ENCODE measurements at regions not wholly inside any gene's neighbourhood (a gene's known extent, or its start where the extent isn't known, plus 50 kb on each side); places are given as distances from the start of the nearest gene placed in this dataset.

- DNase-seq (ENCODE audit: low read depth in 2 of 2), result no peak
Observed at GRCh38 chr9:38227656-38228055, 158.6 kb upstream of the SHB start.

- DNase-seq (ENCODE audit: low read depth in 2 of 2), result peak in 1 of 2 donors; percentile 35
Observed at GRCh38 chr9:38227061-38227540, 158.1 kb upstream of the SHB start.

DNA sequence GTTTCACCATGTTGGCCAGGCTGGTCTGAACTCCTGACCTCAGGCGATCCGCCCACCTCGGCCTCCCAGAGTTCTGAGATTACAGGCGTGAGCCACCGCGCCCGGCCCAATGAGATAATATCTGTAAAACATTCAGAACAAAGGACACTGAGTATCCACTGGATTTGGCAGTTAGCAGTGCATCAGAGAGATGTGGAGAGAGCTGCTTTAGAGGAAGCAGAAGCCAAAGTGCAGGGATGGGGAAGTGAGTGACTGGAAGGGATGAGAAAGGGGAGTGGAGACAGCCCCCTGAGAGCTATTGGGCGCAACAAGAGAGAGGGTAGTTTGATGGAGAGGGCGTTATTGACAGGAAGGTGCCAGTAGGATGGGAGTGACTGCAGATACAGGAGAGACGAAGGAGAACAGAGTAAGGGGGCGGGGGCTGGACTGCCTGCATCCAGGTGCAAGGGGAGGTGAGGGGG lies 157.5 kb upstream of the SHB start:
- DNase-seq (ENCODE audit: low read depth in 2 of 2), result no peak

- no peak for DNase-seq (ENCODE audit: low read depth in 2 of 2)
Observed at GRCh38 chr9:38224941-38225340, 155.9 kb upstream of the SHB start.

DNA sequence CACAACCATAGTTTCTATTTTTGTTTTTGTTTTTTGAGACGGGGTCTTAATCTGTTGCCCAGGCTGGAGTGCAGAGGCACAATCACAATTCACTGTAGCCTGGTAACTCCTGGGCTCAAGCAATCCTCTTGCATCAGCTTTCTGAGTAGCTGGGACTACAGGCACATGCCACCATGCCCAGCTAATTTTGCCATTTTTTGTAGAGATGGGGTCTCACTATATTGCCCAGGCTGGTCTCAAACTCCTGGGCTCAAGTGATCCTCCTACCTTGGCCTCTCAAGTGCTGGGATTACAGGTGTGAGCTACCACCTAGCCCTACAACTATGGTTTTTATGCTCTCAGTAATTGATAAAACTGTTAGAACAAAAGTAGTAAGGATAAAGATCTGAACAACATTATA lies 147.5 kb upstream of the SHB start:
- DNase-seq (ENCODE audit: low read depth in 2 of 2), result no peak

DNA sequence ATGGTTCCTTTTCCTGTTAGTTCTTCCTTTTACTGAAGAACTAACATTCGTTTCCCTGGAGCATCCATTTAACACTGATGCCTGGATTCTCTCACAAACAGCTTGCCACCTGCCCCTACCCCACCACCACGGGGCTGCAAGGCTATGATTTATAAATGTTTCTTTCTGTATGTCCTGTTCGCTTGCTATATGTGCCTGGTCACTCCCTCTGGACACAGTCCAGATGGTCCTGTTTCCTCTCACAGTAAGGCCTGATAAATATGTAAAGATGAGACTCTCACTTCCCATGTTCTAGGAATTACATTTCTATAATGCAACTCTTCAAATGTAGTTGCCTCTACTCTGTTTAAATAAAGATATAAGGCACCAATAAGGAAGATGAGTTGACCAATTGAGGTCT lies 146.4 kb upstream of the SHB start:
- DNase-seq (ENCODE audit: low read depth in 2 of 2), result no peak

DNA sequence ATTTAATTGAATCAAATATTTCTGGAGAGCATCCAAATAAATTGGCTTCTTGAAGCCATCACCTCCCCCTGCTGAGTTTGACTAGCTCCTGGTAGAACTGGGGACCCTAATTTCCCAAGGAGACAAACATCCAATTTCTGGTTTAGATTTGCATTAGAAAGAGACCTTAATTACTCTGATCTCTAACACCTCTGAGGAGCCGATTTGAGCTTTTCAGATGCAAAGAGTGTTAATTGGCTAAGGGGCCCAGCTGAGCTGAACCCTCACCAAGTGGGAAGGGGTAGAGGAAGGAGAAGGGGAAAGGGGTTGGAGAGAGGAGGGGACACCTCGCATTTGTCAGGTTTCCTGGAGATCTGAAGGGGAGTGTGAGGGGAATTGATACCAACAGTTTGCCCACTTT lies 145.4 kb upstream of the SHB start:
- no peak for DNase-seq (ENCODE audit: low read depth in 2 of 2)

GRCh38 chr9:38213631-38214299 lies 144.7 kb upstream of the SHB start:
- DNase-seq (ENCODE audit: low read depth in 2 of 2), result no peak

DNA sequence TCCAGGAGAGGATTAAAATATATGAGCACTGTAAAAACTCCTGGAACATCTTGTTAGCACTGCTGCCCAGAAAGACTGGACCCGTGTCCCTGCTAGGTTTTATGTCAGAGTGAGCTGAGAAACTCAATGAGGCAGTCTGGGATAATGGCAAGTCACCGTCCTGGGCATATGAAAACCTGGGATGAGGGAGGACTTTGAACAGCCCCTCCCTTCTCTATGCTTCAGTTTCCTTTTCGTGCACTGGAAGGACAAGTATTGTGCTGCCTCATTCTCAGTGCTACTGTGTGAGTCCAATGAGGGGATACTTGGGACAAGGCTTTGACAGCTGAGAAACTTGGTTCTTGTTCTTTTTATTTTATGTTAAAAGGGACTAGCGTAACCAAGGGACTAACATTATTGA lies 143.0 kb upstream of the SHB start:
- DNase-seq (ENCODE audit: low read depth in 2 of 2), result no peak

- DNase-seq (ENCODE audit: low read depth in 2 of 2), result no peak
Observed at GRCh38 chr9:38211002-38211401, 142.0 kb upstream of the SHB start.

DNA sequence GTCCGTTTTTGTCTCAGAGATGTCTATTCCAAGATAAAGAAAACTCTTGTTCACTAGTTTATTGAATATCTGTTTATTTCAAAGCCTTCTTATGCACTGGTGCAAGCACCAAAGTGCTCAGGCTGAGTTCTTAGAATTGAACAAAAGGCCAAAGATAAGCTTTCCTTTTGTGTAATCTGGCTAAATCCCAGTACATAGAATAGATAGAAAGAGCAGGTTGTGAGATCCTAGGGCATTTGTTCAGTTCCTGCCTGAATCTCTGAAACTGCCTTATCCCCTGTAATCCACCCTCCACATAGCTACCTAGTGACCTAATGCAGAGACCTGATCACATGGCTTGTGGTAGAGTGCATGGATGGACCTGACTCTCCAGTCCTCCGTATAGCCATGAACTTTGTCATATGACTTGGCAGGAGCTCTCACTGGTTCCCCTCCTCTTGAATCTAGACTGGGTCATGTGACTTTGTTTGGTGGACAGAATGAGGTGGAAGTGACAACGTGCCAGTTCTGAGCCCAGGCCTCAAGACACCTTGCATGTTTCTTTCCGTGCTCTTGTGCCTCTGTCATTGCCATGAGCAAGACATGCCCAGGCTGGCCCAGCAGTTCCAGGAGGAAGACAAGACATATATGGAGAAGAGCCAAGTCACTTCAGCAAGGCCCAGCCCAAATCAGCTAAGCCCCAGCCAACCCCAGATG lies 139.3 kb upstream of the SHB start:
- DNase-seq (ENCODE audit: low read depth in 2 of 2), result no peak

DNA sequence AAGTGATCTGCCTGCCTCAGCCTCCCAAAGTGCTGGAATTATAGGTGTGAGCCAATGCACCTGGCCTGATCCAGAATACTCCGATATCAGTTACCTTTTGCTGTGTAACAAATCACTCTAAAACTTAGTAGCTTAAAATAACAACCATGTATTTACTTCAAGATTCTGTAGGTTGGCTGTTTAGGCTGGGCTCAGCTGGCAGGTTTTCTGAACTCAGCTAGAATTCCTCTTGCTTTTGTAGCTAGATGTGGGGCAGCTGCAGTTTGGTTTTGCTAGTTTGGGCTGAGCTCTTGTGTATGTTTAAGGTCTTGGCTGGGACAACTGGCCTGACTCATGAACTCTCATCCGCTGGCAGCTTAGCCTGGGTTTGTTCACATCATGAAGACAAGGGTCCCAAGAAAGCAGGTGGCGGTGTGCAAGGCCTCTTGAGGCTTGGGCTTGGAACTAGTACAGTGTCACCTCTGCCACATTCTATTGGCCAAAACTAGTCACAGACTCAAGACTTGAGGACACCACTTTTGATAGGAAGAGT lies 138.3 kb upstream of the SHB start:
- DNase-seq (ENCODE audit: low read depth in 2 of 2), result no peak

DNA sequence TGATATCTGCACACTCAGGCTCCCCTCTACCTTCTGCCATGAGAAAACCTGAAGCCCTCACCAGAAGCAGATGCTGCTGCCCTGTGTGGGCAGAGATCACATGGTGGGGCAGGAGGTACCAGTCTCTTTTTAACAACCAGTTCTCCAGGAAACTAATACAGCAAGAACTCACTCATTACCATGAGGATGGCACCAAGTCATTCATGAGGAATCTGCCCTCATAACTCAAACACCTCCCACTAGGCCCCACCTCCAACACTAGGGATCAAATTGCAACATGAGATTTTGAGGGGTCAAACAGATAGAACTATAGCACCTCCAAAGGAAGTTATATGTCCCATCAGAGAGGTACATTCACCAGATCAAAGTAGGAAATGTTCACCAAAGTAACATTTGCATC lies 136.3 kb upstream of the SHB start:
- DNase-seq (ENCODE audit: low read depth in 2 of 2), result no peak

DNA sequence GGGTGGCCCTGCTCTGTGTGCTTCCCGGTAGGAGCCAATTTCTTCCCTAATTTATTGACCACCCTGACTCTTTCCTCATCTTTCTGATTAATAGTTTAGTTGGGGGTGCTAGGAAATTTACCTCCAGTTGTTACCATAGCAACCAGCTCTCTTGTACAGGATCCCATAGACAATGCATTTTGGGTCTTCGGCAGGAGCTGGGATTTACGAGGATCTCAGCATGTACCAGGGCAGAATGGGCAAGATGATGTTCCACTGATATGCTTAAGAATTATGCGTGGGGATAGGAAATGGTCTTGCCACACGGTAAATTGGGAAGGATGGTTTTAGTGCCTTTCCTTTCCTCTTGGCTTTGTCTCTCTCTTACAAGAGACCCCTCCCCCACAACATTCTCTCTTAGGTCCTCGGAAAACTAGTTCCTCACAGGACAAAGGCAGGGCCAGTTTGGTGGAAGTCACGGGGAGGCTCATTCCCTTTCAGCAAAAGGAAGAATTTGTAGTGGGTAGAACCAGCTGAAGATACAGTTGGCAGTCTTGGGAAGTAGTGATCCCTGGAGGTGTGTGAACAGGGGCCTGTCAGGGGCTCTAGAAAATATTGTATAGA lies 133.4 kb upstream of the SHB start:
- DNase-seq (ENCODE audit: low read depth in 2 of 2), result no peak

DNA sequence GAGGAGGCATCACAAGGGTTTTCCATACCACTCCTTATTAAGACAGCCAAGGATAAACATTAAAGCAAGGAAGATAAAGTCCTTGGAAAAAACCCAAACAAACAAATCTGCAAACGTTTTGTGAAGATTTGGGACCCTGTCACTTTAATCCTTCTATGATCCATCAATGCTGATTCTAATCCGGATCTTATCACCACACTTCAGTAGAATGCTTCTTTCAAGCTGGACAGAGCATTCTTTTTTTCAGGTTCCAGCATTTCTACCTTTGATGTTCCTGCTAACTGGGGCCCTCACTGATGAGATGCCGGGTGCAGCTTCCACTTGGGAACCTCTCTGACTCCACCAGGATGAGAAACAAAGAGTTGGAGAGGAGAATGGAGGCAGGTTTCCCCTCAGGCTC lies 132.8 kb upstream of the SHB start:
- DNase-seq (ENCODE audit: low read depth in 2 of 2), result no peak

DNA sequence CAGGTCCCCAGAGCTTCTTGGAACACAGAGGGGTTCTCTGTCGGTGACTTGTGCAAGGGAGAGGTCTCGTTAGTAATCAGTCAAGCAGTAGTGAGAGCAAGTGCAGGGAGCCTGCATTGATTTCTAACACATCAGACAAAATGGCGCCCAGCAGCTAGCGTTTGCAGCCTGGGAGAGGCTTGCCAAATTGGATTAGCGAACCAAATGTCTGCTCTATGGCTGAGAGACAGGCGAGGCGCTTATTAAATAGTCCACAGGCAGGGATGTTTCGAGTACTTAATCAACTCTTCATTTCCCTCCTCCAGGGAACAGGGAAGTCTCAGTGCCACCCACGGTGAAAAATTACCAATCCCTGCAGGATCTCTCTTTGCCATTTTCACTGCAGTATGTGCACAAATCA lies 131.4 kb upstream of the SHB start:
- DNase-seq (ENCODE audit: low read depth in 2 of 2), result no peak

DNA sequence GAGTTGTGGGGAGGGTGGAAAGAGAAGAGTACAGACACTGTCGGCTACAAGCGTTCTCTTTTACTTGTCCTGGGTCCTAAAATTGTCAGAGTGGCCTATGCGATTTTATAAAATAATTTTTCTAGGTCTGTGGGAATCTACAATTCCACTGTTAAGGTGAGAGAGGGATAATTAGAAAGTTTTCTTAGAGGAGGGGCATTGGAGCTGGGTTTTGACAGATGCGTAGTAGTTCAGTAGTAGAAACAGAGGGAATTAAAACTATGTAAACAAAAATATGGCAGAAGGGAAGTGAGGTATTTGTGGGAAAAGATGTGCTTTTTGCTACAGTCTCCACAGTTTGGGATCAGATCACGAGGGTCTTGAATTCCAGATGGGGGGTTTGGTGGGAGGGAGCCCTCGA lies 129.1 kb upstream of the SHB start:
- DNase-seq (ENCODE audit: low read depth in 2 of 2), result no peak

GRCh38 chr9:38196714-38197113 lies 127.7 kb upstream of the SHB start:
- no peak for DNase-seq (ENCODE audit: low read depth in 2 of 2)

DNA sequence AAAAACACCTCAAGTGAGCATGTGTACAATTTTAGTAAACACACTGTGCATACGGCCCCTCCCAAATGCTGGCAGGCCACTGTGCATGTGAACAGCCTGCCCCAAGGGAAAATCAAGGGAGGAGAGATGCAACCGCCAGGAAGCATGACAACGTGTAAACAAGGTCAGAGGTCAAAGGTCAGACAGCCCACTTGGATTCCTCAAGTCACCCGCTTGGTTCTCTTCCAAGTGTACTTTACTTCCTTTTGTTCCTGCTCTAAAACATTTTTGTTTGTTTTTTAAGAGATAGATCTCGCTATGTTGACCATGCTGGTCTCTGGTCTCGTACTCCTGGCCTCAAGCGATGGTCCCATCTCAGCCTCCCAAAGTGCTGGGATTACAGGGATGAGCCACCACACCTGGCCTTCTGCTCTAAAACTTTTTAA lies 126.7 kb upstream of the SHB start:
- no peak for DNase-seq (ENCODE audit: low read depth in 2 of 2)

DNA sequence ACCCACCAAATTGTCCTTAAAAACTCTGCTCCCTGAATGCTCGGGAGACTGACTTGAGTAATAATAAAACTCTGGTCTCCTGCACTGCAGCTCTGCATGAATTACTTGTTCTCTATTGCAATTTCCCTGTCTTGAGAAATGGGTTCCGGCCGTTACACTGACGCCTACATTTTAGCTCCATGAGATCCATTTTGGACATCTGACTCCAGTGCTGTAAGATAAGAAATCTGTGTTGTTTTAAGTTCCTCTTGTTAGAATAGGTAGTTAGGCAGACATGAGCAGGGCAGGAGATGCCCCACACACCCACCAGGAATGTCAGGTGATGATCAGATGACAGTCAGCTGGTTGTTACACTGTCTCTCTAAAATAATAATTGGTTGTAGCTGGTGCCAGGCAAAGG lies 125.8 kb upstream of the SHB start:
- DNase-seq (ENCODE audit: low read depth in 2 of 2), result no peak

GRCh38 chr9:38192731-38193265 lies 123.8 kb upstream of the SHB start:
- no peak for DNase-seq (ENCODE audit: low read depth in 2 of 2)

GRCh38 chr9:38186404-38187115 lies 117.5 kb upstream of the SHB start:
- DNase-seq (ENCODE audit: low read depth in 2 of 2), result no peak

Measured in stimulated activated CD8-positive, alpha-beta memory T cell treated with anti-CD3 and anti-CD28 coated beads, Interleukin-2, amount 100 ng/mL, for 1 hour (primary cell).